Panc1 (cell line): ENCODE measurements at regions not wholly inside any gene's neighbourhood (a gene's known extent, or its start where the extent isn't known, plus 50 kb on each side); places are given as distances from the start of the nearest gene placed in this dataset.

Source experiments
- ATAC-seq: fragments of 200-7000 bp; cut with Tn5 transposase; 2 replicates; pipeline ENCODE4 v1.9.1; 2020; ENCODE audit warnings: mild to moderate bottlenecking, moderate library complexity
- BruUV-seq: library from RNA; stranded (reverse); fragments of 400-500 nt; replicated peaks from 2 replicates; lab custom pipeline; 2021; lab: Mats Ljungman, UMichigan
- CTCF ChIA-PET: fragments of 300-600 bp; sonication (Branson Sonifier 250); formaldehyde crosslinking; loops from one replicate; lab custom pipeline; 2022; ENCODE audit warnings: antibody characterized with exemption; lab: Charles Lee
- POLR2A ChIA-PET: fragments of 300-600 bp; sonication (Branson Sonifier 250); formaldehyde crosslinking; loops from one replicate; lab custom pipeline; 2022; ENCODE audit warnings: antibody characterized with exemption; lab: Charles Lee
- DNase-seq: peaks from one replicate; pipeline ENCODE4 v3.0.0-alpha.2; 2010; ENCODE audit warnings: low read depth, low spot score
- H3K27ac ChIP-seq: 2 replicates; pipeline ENCODE4 v1.5.1; 2011; ENCODE audit warnings: mild to moderate bottlenecking, low read length, inconsistent platforms
- H3K27me3 ChIP-seq: fragments of 200-500 bp; sonication (Bioruptor generic); 2 replicates; pipeline ENCODE4 v1.6.0; 2014; ENCODE audit warnings: low read length, inconsistent platforms; ENCODE audit not compliant: control insufficient read depth, insufficient read depth
- H3K36me3 ChIP-seq: fragments of 200-500 bp; sonication (Bioruptor generic); 2 replicates; pipeline ENCODE4 v1.5.1; 2014; ENCODE audit warnings: inconsistent platforms, mild to moderate bottlenecking, low read length, moderate library complexity; ENCODE audit not compliant: control insufficient read depth, insufficient read depth
- H3K4me1 ChIP-seq: 2 replicates; pipeline ENCODE4 v1.5.1; 2011; ENCODE audit warnings: inconsistent platforms, mild to moderate bottlenecking, low read length, moderate library complexity; ENCODE audit not compliant: control insufficient read depth, insufficient read depth
- H3K4me3 ChIP-seq, 2 experiments: 2 replicates each; pipeline ENCODE4 v1.5.1; 2011 to 2012; ENCODE audit warnings: low read depth in 2 of 2, low read length in 2 of 2, mild to moderate bottlenecking in 2 of 2, inconsistent platforms in 1 of 2, moderate library complexity in 1 of 2
- H3K9me3 ChIP-seq: fragments of 200-500 bp; sonication (Bioruptor generic); 2 replicates; pipeline ENCODE4 v1.5.1; 2014; ENCODE audit warnings: low read depth, mild to moderate bottlenecking, inconsistent platforms, low read length, moderate library complexity; ENCODE audit not compliant: control insufficient read depth, insufficient read depth
- POLR2AphosphoS5 ChIP-seq: IDR thresholded peaks from 2 replicates; pipeline ENCODE4 v1.6.1; 2012; ENCODE audit warnings: mild to moderate bottlenecking, low read depth, low read length, moderate library complexity
- SIN3A ChIP-seq: IDR thresholded peaks from 2 replicates; pipeline ENCODE4 v1.6.1; 2012; ENCODE audit warnings: low read depth, mild to moderate bottlenecking, low read length, moderate library complexity, borderline replicate concordance; ENCODE audit not compliant: insufficient read depth
- TCF7L2 ChIP-seq: IDR thresholded peaks from 2 replicates; pipeline ENCODE4 v1.6.1; 2011; ENCODE audit warnings: mild to moderate bottlenecking, low read depth, low read length, inconsistent platforms
- in situ Hi-C: cut with HindIII; loops from 2 replicates; pipeline ENCODE4 v1.10.0; 2016; ENCODE audit warnings: low sequenced_read_pairs, low pct_unique_long_range_greater_than_20kb
- intact Hi-C: fragments of 100-400 bp; cut with micrococcal nuclease; formaldehyde crosslinking; loops from one replicate; pipeline ENCODE4 v1.10.0; 2022; ENCODE audit not compliant: unreplicated experiment
- TF ChIP-seq, protein P1 (sequence below): fragments of 450-650 bp; IDR thresholded peaks from 2 replicates; pipeline ENCODE4 v1.5.1; 2017; ENCODE audit warnings: mild to moderate bottlenecking
- TF ChIP-seq, protein P2 (sequence below), 2 experiments: IDR thresholded peaks; 2 replicates each; pipeline ENCODE4 v1.6.1; 2011 to 2012; ENCODE audit warnings: low read depth in 2 of 2, control low read depth in 1 of 2, low read length in 1 of 2, mild to moderate bottlenecking in 1 of 2, moderate library complexity in 1 of 2; ENCODE audit not compliant: insufficient read depth in 1 of 2

GRCh38 chr6:871503-871902, 178.6 kb upstream of the EXOC2 start:
- in situ Hi-C loops, result no loop called here
- BruUV-seq, result no TSS peak

DNA sequence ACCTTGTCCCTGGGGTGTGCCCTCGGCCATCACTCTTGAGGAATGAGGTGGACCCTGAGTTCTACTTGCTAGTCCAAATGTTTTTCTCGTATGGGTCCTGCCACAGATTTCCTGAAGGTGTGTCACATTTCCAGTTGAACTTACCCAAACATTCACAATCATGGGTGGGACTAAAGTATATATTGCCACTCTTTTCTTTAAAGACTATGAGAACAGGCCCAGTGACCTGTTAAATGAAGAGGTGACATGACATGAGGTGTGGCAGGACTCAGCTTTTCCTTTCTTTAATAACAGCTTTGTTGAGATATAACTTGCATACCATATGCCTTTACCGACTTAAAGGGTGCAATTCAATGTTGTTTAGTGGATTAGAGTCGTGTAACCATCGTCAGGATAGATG, 177.2 kb upstream of the EXOC2 start:
- ATAC-seq, result no peak
- ChIA-PET POLR2A (no interaction called here), CTCF (no interaction called here)

More at GRCh38 chr6:871503-871902, 178.6 kb upstream of the EXOC2 start:
- no peak for ATAC-seq
- no peaks in the 10 kb centered on the region for H3K36me3 ChIP-seq
- CTCF ChIA-PET, result no interaction called here
- POLR2A ChIA-PET, result no interaction called here
- intact Hi-C loops, result no loop called here
- H3K9me3 ChIP-seq, result no peaks in the 10 kb centered on the region
- no peak for TF ChIP-seq SIN3A
- no peak for TF ChIP-seq POLR2AphosphoS5
- no peak for TF ChIP-seq TCF7L2
- TF ChIP-seq, protein P1, sequence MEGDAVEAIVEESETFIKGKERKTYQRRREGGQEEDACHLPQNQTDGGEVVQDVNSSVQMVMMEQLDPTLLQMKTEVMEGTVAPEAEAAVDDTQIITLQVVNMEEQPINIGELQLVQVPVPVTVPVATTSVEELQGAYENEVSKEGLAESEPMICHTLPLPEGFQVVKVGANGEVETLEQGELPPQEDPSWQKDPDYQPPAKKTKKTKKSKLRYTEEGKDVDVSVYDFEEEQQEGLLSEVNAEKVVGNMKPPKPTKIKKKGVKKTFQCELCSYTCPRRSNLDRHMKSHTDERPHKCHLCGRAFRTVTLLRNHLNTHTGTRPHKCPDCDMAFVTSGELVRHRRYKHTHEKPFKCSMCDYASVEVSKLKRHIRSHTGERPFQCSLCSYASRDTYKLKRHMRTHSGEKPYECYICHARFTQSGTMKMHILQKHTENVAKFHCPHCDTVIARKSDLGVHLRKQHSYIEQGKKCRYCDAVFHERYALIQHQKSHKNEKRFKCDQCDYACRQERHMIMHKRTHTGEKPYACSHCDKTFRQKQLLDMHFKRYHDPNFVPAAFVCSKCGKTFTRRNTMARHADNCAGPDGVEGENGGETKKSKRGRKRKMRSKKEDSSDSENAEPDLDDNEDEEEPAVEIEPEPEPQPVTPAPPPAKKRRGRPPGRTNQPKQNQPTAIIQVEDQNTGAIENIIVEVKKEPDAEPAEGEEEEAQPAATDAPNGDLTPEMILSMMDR, result no peak
- TF ChIP-seq, protein P2, sequence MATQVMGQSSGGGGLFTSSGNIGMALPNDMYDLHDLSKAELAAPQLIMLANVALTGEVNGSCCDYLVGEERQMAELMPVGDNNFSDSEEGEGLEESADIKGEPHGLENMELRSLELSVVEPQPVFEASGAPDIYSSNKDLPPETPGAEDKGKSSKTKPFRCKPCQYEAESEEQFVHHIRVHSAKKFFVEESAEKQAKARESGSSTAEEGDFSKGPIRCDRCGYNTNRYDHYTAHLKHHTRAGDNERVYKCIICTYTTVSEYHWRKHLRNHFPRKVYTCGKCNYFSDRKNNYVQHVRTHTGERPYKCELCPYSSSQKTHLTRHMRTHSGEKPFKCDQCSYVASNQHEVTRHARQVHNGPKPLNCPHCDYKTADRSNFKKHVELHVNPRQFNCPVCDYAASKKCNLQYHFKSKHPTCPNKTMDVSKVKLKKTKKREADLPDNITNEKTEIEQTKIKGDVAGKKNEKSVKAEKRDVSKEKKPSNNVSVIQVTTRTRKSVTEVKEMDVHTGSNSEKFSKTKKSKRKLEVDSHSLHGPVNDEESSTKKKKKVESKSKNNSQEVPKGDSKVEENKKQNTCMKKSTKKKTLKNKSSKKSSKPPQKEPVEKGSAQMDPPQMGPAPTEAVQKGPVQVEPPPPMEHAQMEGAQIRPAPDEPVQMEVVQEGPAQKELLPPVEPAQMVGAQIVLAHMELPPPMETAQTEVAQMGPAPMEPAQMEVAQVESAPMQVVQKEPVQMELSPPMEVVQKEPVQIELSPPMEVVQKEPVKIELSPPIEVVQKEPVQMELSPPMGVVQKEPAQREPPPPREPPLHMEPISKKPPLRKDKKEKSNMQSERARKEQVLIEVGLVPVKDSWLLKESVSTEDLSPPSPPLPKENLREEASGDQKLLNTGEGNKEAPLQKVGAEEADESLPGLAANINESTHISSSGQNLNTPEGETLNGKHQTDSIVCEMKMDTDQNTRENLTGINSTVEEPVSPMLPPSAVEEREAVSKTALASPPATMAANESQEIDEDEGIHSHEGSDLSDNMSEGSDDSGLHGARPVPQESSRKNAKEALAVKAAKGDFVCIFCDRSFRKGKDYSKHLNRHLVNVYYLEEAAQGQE (IDR thresholded peaks at IDR 0.05; ENCODE audit: insufficient read depth in 1 of 2, low read depth in 2 of 2, low read length in 1 of 2), result no peak
- DNase-seq, result no peak
- H3K4me1 ChIP-seq, result no peaks in the 10 kb centered on the region
- no peak overlapping the region for H3K4me3 ChIP-seq
- H3K27me3 ChIP-seq, result no peaks in the 10 kb centered on the region
- H3K27ac ChIP-seq, result no peak overlapping the region

More for the DNA sequence above, 177.2 kb upstream of the EXOC2 start:
- no peaks in the 10 kb centered on the region for H3K27me3 ChIP-seq
- intact Hi-C loops, result no loop called here
- H3K4me3 ChIP-seq, result no peak overlapping the region
- no peaks in the 10 kb centered on the region for H3K36me3 ChIP-seq
- H3K4me1 ChIP-seq, result no peaks in the 10 kb centered on the region
- TF ChIP-seq SIN3A (no peak), TCF7L2 (no peak), POLR2AphosphoS5 (no peak)
- TF ChIP-seq, protein P1, result no peak
- TF ChIP-seq, protein P2 (IDR thresholded peaks at IDR 0.05; ENCODE audit: insufficient read depth in 1 of 2, low read depth in 2 of 2, low read length in 1 of 2), result no peak
- in situ Hi-C loops, result no loop called here
- no peak for DNase-seq
- no TSS peak for BruUV-seq
- no peaks in the 10 kb centered on the region for H3K9me3 ChIP-seq
- H3K27ac ChIP-seq, result no peak overlapping the region
